SHP77 (cell line): ENCODE measurements at regions not wholly inside any gene's neighbourhood (a gene's known extent, or its start where the extent isn't known, plus 50 kb on each side); places are given as distances from the start of the nearest gene placed in this dataset.

Source experiments
- DNase-seq, 2 experiments: peaks; one replicate each; lab custom pipeline; 2025; lab: John Stamatoyannopoulos, UW

DNA sequence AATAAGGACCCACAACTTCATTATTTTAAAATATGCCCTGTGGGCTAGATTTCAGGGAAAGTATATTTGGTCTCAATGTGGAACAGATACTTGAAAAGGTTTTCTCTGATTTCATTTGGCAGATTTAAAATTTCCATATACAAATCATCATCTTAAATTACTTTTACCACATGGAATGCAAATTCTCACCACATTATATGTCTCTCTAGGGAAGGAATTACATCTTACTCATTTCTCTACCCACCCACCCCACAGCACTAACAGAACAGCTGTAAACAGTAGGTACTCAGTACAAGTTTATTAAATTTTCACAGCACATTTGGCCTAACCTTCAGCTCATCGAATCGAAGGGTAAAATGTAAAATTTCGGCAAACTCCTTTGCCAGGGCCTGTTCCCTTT, 104.0 kb downstream of the CYRIA start:
- no peak for DNase-seq

DNA sequence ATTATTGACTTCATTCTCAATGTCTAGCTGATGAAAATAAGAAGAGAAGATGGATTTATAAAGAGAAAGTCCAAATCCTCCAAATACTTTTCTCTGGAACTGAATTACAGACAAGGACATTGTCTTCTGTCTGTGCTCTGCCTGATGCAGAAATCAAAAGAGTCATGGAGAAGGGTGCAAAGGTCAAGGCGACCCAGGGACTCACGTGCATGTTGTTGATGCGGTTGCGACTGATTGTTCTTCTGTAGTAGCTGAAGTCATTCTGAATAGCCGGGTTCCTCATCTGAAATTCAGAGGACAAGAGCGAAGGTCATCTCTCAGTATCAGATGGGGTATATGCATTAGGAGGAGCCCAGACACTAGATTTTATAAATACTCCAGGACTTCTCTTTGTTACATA, 104.4 kb downstream of the CYRIA start:
- no peak for DNase-seq

DNA sequence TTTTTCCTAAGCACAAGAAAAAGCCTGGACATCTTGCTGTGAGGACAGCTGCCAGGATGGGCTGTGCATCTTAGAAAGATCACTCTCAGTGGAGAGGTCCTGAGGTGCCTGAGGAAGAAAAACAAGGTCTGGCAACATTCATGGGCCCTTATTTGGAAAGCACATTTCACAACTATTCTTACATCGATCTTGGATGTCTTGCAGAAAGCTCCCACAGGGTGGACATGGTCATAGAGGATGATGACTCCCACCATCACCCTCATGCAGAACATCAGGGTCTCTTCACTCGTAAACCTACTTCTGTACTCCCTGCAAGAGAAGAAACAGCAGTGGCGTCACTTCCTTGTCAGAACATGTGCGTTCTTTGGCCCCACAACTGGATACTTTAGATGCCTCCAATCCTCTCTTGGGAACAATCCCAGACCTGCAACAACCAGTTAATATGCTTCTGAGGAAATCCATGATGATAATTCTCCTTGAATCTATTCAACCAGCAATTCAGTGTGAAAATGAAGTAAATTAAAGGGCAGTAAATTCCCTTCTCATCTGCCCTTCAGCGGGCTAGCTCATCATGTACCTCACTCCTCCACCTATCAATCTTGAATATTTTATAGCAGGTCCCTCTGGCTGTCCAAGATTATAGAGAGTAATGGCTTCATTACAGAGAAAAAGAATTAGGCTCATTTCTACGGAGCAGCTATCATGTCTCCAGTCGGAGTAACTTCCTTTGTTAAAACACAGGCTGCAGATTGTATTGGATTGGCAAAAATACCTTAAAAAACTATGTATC, 106.2 kb downstream of the CYRIA start:
- no peak for DNase-seq

DNA sequence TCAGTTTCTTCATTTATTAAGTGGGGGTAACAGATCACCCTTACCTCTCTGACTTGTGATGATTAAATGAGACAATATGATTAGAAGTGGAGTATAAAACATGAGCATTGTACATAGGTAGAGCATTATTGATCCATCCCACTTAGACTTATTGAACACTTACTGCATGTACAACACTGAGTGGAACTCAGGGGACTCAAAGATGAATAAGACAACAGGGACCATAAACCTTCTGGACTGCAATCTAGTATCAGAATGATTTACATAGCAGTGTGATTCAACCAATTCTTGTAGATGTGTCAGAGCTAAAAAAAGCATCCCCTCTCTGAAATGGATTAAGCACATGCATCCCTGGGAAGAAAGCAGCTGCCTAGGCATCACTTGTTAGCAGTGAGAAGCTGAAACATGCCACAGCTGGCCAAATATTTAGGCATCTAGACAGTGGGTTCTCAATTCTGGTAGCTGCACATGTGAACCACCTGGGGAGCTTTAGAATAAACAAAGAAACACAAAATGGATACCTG, 111.5 kb downstream of the CYRIA start:
- no peak for DNase-seq

DNA sequence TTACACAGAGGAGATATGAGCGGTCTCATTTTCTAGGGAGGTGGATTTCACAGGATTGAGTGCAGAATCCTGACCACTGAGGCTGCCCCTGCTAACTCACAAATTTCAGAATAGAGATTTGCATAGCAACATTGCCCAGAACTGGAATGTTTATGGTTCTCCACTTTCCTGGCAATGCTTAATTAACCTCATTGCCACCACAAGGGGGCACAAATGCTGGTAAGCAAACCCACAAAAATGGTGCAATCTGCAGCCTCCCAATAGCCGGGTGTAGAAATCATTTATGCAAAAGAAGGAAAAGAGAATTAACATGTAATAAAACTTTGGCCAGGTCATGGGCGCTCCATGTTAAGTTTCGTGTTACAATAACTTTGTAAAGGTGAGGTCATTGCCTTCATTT, 112.4 kb downstream of the CYRIA start:
- peak; percentile 7 to 44 for DNase-seq

DNA sequence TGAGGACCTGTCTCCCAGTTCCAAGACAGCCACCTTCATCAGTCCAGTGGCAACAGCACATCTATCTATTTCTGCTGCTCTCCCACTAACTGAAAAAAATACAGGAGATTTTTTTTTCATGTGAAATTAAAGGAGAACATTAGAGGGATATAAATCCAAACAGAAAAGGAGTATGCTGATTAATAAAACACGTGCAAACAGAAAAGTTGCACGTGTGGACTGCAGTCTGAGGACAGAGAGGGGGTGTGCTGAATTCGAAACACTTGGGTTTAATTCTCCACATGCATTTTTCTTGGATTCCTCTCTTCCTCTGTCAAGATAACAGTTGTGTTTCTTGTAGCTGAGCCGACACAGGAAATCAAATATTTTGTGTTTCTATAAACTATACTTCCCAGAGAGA, 113.4 kb downstream of the CYRIA start:
- no peak for DNase-seq

- no peak for DNase-seq
These were observed 117.6 kb downstream of the CYRIA start for GRCh38 chr2:16548036-16548435.

GRCh38 chr2:16546128-16546754, 119.4 kb downstream of the CYRIA start:
- no peak for DNase-seq

DNA sequence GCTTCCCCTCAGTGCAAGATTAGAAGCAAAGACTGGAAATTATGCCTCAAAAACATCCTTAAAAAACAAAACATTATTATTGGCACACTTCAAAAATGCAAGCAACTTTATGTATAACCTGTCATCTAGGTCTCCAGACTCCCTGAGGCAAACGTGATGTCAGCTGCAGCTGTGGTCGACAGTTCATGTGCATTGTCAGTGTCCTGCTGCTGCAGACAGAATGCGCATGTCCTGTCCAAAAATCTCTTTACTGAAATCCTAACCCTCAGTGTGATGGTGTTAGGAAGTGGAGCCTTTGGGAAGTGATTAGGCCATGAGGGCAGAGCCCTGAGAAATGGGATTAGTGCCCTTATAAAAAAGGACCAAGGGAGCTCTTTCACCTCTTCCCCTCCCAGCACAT, 126.9 kb downstream of the CYRIA start:
- DNase-seq: no peak

- no peak for DNase-seq
These were observed 128.3 kb downstream of the CYRIA start for GRCh38 chr2:16537347-16537746.

DNA sequence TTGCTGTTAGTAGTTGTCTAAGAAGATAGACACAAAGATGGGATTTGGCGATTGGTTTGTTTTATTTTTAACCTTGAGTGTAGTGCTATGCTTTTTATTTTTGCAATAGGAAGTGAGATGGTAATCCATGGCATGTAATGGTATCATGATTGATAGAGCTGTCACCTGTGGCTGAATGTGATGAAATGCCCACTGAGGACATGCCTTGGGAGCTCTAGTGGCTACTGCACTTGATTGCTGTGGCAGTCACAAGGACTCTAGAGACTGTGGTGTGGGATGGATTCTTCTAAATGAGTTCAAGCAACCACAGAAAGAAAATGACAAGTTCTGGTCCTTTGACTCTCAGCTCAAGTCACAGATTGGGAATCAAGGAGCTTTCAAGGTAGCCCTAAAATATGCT, 139.4 kb downstream of the CYRIA start:
- DNase-seq: no peak

GRCh38 chr2:16525265-16525887, 140.3 kb downstream of the CYRIA start:
- peak; percentile 12 to 30 for DNase-seq

GRCh38 chr2:16523711-16524110, 141.9 kb downstream of the CYRIA start:
- no peak for DNase-seq

- DNase-seq: no peak
These were observed 143.4 kb downstream of the CYRIA start for GRCh38 chr2:16522031-16522831.

DNA sequence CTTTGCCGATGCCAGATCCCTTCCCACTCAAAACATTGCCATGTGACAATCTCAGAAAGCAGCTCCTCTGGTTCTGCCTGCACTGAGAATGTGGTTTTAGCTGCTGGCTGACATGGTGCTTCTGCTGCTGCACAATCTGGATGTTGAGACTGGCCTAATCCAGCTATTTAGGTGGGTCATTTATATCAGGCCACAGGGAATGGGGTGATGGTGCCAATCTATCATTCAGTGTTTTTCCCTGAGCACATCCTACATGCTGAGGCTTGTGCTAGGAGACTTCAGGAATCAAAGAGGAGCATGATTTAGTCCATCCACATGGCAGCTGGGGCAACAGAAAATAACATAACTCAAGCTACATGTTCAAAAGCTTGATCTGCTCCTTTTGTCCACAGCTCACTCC, 144.7 kb downstream of the CYRIA start:
- DNase-seq: no peak

GRCh38 chr2:16515696-16516095, 149.9 kb downstream of the CYRIA start:
- DNase-seq: no peak

DNA sequence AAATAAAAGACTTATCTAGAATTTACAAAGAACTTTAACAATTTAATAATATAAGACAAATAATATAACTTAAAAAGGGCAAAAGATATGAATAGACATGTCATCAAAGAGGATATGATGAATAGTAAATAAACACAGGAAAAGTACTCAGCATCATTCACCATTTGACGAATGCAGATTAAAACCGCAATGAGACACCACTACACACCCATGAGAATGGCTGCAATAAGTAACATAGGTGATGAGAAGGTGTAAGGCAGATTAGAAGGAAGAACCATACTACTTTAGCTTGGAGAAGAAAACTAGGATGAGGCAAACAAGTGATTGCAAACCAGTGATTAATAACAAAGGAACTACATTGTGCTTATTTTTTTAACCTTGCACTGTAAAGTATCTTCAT, 152.0 kb downstream of the CYRIA start:
- no peak for DNase-seq

DNA sequence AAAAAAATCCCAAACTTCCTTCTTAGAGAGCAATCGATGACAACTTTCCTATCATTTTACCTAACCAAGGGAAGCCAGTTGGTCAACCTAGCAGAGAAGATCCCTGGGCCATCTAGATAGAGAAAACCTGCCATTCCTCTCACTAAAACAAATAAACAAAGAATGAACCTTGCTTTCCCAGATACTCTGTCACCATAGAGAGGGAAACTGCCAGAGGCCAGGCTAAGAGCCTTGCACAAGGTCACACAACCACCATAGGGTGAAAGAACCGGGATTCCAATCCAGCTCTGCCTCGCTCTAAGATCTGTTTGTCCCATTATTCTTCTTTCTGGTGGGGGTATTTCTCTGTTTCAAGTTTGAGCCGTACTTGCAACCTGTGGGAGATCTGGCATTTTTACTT, 154.6 kb downstream of the CYRIA start:
- no peak for DNase-seq

DNA sequence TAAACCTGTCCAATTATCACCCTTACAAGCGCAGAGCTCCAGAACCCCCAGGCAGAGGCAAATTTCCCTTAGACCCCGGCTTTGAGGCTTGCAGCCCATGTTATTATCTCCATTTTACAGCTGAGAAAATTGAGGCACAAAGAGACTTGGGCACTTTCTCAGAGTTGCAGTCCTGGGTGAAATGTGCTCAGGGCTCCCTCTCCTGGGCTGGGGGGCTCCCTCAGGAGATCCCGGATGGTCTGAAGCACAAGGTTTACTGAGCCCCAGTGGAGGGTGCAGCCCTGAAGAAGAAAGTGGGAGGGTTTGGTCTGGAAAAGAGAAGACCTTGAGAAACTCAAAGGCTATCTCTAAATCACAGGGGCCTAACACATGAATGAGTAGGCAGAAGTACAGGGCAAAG, 156.6 kb downstream of the CYRIA start:
- no peak for DNase-seq

DNA sequence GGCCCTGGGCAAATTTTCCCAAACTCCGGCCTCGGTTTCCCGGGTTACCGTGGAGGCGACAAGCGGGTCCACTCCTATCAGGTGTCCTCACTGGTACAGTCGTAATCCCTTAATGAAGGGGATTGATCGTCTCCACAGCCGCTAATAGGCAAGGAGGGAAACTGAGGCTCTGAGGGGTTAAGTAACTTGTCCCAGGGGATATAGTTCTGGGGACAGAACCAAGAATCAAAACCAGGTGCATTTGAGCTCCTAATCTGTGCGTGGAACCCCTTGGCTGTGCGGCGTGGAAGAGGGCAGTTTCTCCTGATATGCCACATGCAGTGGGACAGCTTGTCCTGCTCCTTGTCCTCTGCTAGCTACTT, 157.2 kb downstream of the CYRIA start:
- DNase-seq: no peak

DNA sequence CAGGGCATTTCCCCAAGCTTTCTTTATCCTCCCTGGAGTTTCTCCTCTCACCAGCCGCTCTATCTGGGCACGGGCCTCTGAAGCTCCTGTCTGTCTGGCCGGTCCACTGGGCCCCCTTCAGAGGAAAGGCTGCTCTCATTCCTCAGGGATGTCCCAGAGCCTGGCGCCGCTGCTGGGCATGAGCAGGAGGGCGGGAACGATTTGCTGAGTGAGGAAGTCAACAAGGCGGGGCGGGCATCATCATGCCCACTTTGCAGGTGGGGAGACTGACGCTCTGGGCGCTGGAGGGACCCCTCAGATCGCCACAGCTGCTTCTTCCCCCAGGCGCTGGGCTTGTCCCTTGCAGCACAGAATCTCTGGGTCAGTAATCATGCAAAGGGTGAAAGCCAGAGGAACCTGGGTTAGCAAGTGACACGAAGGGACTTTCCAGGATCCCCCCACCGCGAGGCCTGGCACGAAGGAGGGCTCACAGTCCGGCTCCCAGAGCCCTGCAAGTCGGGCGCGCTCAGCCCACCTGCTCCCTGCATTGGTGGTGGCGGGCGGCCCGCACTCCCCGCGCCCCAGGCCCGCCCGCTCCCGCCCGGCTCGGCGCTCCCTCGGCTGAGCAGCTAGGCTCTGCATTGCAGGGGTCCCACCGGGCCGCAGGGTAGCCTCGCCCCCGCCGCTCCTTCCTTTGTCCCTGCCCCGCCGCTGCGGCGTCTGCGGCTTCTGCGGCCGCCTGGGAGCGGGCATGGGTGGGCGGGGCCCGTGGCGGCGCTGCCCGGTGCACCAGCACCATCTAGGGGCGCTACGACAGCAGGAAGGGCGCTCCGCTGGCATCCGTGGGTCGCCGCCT, 157.8 kb downstream of the CYRIA start:
- peak; percentile 12 to 40 for DNase-seq
